A549 (cell line): ENCODE measurements at regions not wholly inside any gene's neighbourhood (a gene's known extent, or its start where the extent isn't known, plus 50 kb on each side); places are given as distances from the start of the nearest gene placed in this dataset.

Experiments used
- ATAC-seq, 2 experiments: fragments of 200-7000 bp in 1 of 2; fragments of >200 bp in 1 of 2; cut with Nextera tagmentation in 1 of 2; cut with Tn5 transposase in 1 of 2; 3 replicates each; pipeline versions ENCODE4 v1.8.0 to v1.9.1; 2018 to 2020; ENCODE audit warnings: mild to moderate bottlenecking in 1 of 2, moderate library complexity in 1 of 2
- CTCF ChIA-PET: fragments of 300-600 bp; sonication (Branson Sonifier 250); formaldehyde crosslinking; extraction: SDS; loops from one replicate; lab custom pipeline; 2021; ENCODE audit warnings: antibody characterized with exemption, inconsistent platforms; lab: Yijun Ruan, JAX
- POLR2A ChIA-PET: fragments of 350-600 bp; formaldehyde crosslinking; extraction: SDS; loops from one replicate; lab custom pipeline; 2021; ENCODE audit warnings: antibody characterized with exemption, inconsistent platforms; lab: Yijun Ruan, JAX
- DNase-seq, 2 experiments: peaks; one replicate each; pipeline versions ENCODE4 v3.0.0 to v3.0.0-alpha.2; 2011 to 2016; ENCODE audit warnings: low read depth in 1 of 2, low spot score in 1 of 2
- FAIRE-seq: peaks from 2 replicates; lab custom pipeline; 2011; peaks lifted over from hg19 to GRCh38; lab: Jason Lieb, UNC
- H3K27ac ChIP-seq, 2 experiments: fragments of >200 bp; sonication (Bioruptor Twin); formaldehyde crosslinking; 3 replicates each; pipeline ENCODE4 v1.5.1; 2016 to 2017
- H3K4me1 ChIP-seq: fragments of >200 bp; sonication (Bioruptor Twin); formaldehyde crosslinking; 3 replicates; pipeline ENCODE4 v1.6.1; 2016
- H3K4me2 ChIP-seq: fragments of >200 bp; sonication (Bioruptor Twin); formaldehyde crosslinking; 3 replicates; pipeline ENCODE4 v1.6.1; 2016
- H3K4me3 ChIP-seq: fragments of >200 bp; sonication (Bioruptor Twin); formaldehyde crosslinking; 3 replicates; pipeline ENCODE4 v1.5.1; 2016
- H3K9me3 ChIP-seq: fragments of >200 bp; sonication (Bioruptor Twin); formaldehyde crosslinking; 3 replicates; pipeline ENCODE4 v1.6.1; 2016
- ATOH8 ChIP-seq: fragments of 250-450 bp; sonication (Bioruptor Pico); IDR thresholded peaks from 2 replicates; pipeline ENCODE4 v1.5.0; 2020; ENCODE audit warnings: low read depth, mild to moderate bottlenecking, moderate library complexity
- BCL3 ChIP-seq: fragments of >200 bp; sonication (Bioruptor Twin); formaldehyde crosslinking; IDR thresholded peaks from 3 replicates; pipeline ENCODE4 v1.6.1; 2016
- BHLHE40 ChIP-seq: IDR thresholded peaks from 2 replicates; pipeline ENCODE4 v1.6.1; 2012; ENCODE audit warnings: low read depth, low read length, inconsistent platforms
- CEBPB ChIP-seq, 2 experiments: fragments of >200 bp in 1 of 2; sonication (Bioruptor Twin) in 1 of 2; formaldehyde crosslinking in 1 of 2; IDR thresholded peaks; 2 replicates each; pipeline ENCODE4 v1.6.1; 2012 to 2016
- CHD2 ChIP-seq: fragments of 150-350 bp; IDR thresholded peaks from 2 replicates; pipeline ENCODE4 v1.6.1; 2014; ENCODE audit warnings: low read length; ENCODE audit not compliant: partially characterized antibody
- CHD4 ChIP-seq: fragments of 200-600 bp; sonication (generic); IDR thresholded peaks from 2 replicates; pipeline ENCODE4 v1.6.1; 2016; ENCODE audit warnings: antibody characterized with exemption, mild to moderate bottlenecking, borderline replicate concordance
- CTCF ChIP-seq: fragments of >200 bp; sonication (Bioruptor Twin); formaldehyde crosslinking; IDR thresholded peaks from 3 replicates; pipeline ENCODE4 v1.5.1; 2016
- E2F6 ChIP-seq: IDR thresholded peaks from 2 replicates; pipeline ENCODE4 v1.6.1; 2012; ENCODE audit warnings: low read depth, borderline replicate concordance
- EHMT2 ChIP-seq: fragments of 200-600 bp; sonication (generic); IDR thresholded peaks from 2 replicates; pipeline ENCODE4 v1.6.1; 2016; ENCODE audit warnings: antibody characterized with exemption, low read depth, mild to moderate bottlenecking, moderate library complexity
- ESRRA ChIP-seq: fragments of 150-350 bp; IDR thresholded peaks from 2 replicates; pipeline ENCODE4 v1.6.1; 2014; ENCODE audit warnings: mild to moderate bottlenecking, low read length, borderline replicate concordance
- FOSB ChIP-seq: fragments of 250-450 bp; sonication (Bioruptor Pico); IDR thresholded peaks from 2 replicates; pipeline ENCODE4 v1.5.0; 2020; ENCODE audit warnings: mild to moderate bottlenecking, moderate library complexity
- FOXS1 ChIP-seq: fragments of 250-450 bp; sonication (Bioruptor Pico); IDR thresholded peaks from 2 replicates; pipeline ENCODE4 v1.5.0; 2020; ENCODE audit warnings: mild to moderate bottlenecking, moderate library complexity
- HEYL ChIP-seq: fragments of 250-450 bp; sonication (Bioruptor Pico); IDR thresholded peaks from 2 replicates; pipeline ENCODE4 v1.8.0; 2021; ENCODE audit warnings: mild to moderate bottlenecking, moderate library complexity
- HMGXB4 ChIP-seq: fragments of 250-450 bp; sonication (Bioruptor Pico); IDR thresholded peaks from 2 replicates; pipeline ENCODE4 v1.5.0; 2021; ENCODE audit warnings: mild to moderate bottlenecking, moderate library complexity, borderline replicate concordance
- HOXB13 ChIP-seq: fragments of 250-450 bp; sonication (Bioruptor Pico); IDR thresholded peaks from 2 replicates; pipeline ENCODE4 v1.5.0; 2020; ENCODE audit warnings: low read depth, mild to moderate bottlenecking, moderate library complexity
- HOXB5 ChIP-seq: fragments of 250-450 bp; sonication (Bioruptor Pico); IDR thresholded peaks from 2 replicates; pipeline ENCODE4 v1.5.0; 2020; ENCODE audit warnings: mild to moderate bottlenecking, moderate library complexity
- JUN ChIP-seq, 2 experiments: fragments of >200 bp; sonication (Bioruptor Twin); formaldehyde crosslinking; IDR thresholded peaks; 2 replicates in 1 of 2; 3 replicates in 1 of 2; pipeline ENCODE4 v1.6.1; 2016 to 2017
- KDM5A ChIP-seq: fragments of 200-600 bp; sonication (generic); IDR thresholded peaks from 2 replicates; pipeline ENCODE4 v1.6.1; 2016; ENCODE audit warnings: antibody characterized with exemption, mild to moderate bottlenecking
- MAFK ChIP-seq: fragments of 450-650 bp; IDR thresholded peaks from 2 replicates; pipeline ENCODE4 v1.6.1; 2014; ENCODE audit not compliant: partially characterized antibody
- MAX ChIP-seq: IDR thresholded peaks from 2 replicates; pipeline ENCODE4 v1.6.1; 2012
- POLR2A ChIP-seq: IDR thresholded peaks from 2 replicates; pipeline ENCODE4 v1.6.1; 2012; ENCODE audit warnings: mild to moderate bottlenecking, low read length
- RAD21 ChIP-seq, 2 experiments: fragments of >200 bp in 1 of 2; sonication (Bioruptor Twin) in 1 of 2; formaldehyde crosslinking in 1 of 2; IDR thresholded peaks in 1 of 2; conservative IDR thresholded peaks in 1 of 2; 2 replicates in 1 of 2; 3 replicates in 1 of 2; pipeline ENCODE4 v1.6.1; 2012 to 2018; ENCODE audit warnings: inconsistent platforms in 1 of 2
- RCOR1 ChIP-seq: fragments of 150-350 bp; IDR thresholded peaks from 2 replicates; pipeline ENCODE4 v1.6.1; 2014; ENCODE audit warnings: antibody characterized with exemption, low read length, low read depth
- TP53 ChIP-seq: fragments of 250-450 bp; sonication (Bioruptor Pico); IDR thresholded peaks from 2 replicates; pipeline ENCODE4 v1.5.0; 2021; ENCODE audit warnings: mild to moderate bottlenecking, moderate library complexity
- ZSCAN20 ChIP-seq: fragments of 250-450 bp; sonication (Bioruptor Pico); IDR thresholded peaks from 2 replicates; pipeline ENCODE4 v1.8.0; 2022; ENCODE audit warnings: mild to moderate bottlenecking, moderate library complexity
- WGBS: methylation state at CpG from one replicate; pipeline ENCODE4 v1.1.6; 2017; ENCODE audit errors: missing lambda C conversion rate; 5-methylcytosine and 5-hydroxymethylcytosine counted together

GRCh38 chr5:27472000-27472763 lies 433.8 kb upstream of the CDH9 start:
- Histone ChIP-seq H3K27ac (peak overlapping the region; percentile 84 to 89), H3K9me3 (peaks cover 9% of the 10 kb centered on the region; the same call in 1 of the 3 replicates), H3K4me3 (peak overlapping the region; percentile 63), H3K4me1 (peaks cover 6% of the 10 kb centered on the region; the same call in 1 of the 3 replicates), H3K4me2 (peak overlapping the region; percentile 69)
- WGBS: 7% methylated on average over 11 of the region's 11 CpGs
- ChIA-PET CTCF (no interaction called here), POLR2A (interaction anchor here (0.5 to 1.2 kb wide), 8 partner anchors 9 to 1295 kb away, joined by 3 to 8 read pairs (median 3); no protein-coding TSS in a partner anchor)
- DNase-seq: peak; percentile 79 to 96
- TF ChIP-seq POLR2A: peak; percentile 48; the same call in 1 of the 2 replicates
- no peak for TF ChIP-seq EHMT2
- no peak for TF ChIP-seq E2F6
- TF ChIP-seq BCL3: 0 out of 3 replicates have a peak, but pooled peaks have one; percentile 52
- TF ChIP-seq CHD2: no peak
- TF ChIP-seq TP53 (CRISPR knock-in tag): peak; percentile 100
- no peak for TF ChIP-seq HOXB13
- TF ChIP-seq RCOR1: no peak
- peak; percentile 62 to 73 for TF ChIP-seq JUN (IDR thresholded peaks at IDR 0.05)
- peak; percentile 26; the same call in 1 of the 2 replicates for TF ChIP-seq MAX
- no peak for TF ChIP-seq CEBPB (IDR thresholded peaks at IDR 0.05)
- TF ChIP-seq BHLHE40: no peak
- FAIRE-seq: peak; percentile 98
- ATAC-seq: peak; percentile 99 to 100

GRCh38 chr5:27466959-27467358 lies 428.6 kb upstream of the CDH9 start:
- FAIRE-seq: no peak
- Histone ChIP-seq H3K4me2 (no peak overlapping the region), H3K4me3 (no peak overlapping the region), H3K27ac (no peak overlapping the region), H3K4me1 (peaks cover 6% of the 10 kb centered on the region; the same call in 1 of the 3 replicates), H3K9me3 (peaks cover 9% of the 10 kb centered on the region; the same call in 1 of the 3 replicates)
- ChIA-PET CTCF (no interaction called here), POLR2A (no interaction called here)
- TF ChIP-seq RAD21 (conservative IDR thresholded peaks at IDR 0.05 in 1 of 2, IDR thresholded peaks at IDR 0.05 in 1 of 2) (no peak), MAFK (peak; percentile 92)
- no peak for DNase-seq
- no peak for ATAC-seq
- 67% methylated on average over 1 of the region's 1 CpG for WGBS

- FAIRE-seq: no peak
- WGBS: 69% methylated on average over 5 of the region's 5 CpGs
- CTCF ChIA-PET: no interaction called here
- no peak overlapping the region for H3K4me3 ChIP-seq
- no peaks in the 10 kb centered on the region for H3K9me3 ChIP-seq
- no peaks in the 10 kb centered on the region for H3K4me1 ChIP-seq
- no peak for ATAC-seq
- POLR2A ChIA-PET: no interaction called here
- H3K4me2 ChIP-seq: no peak overlapping the region
- no peak for DNase-seq
- no peak overlapping the region for H3K27ac ChIP-seq
- TF ChIP-seq HMGXB4 (no peak), CHD2 (no peak), FOSB (CRISPR knock-in tag) (no peak), POLR2A (no peak), RCOR1 (no peak), HEYL (CRISPR knock-in tag) (no peak), CHD4 (no peak), ZSCAN20 (CRISPR knock-in tag) (no peak), HOXB13 (no peak), FOXS1 (no peak), CTCF (no peak), ATOH8 (CRISPR knock-in tag) (no peak), KDM5A (no peak), ESRRA (no peak), HOXB5 (no peak)
These were observed 426.8 kb upstream of the CDH9 start for GRCh38 chr5:27465140-27465539.
